Mammary epithelial cell (primary cell): ENCODE measurements at regions not wholly inside any gene's neighbourhood (a gene's known extent, or its start where the extent isn't known, plus 50 kb on each side); places are given as distances from the start of the nearest gene placed in this dataset.

Experiments used
- EZH2 ChIP-seq: IDR thresholded peaks from 2 replicates; pipeline ENCODE4 v1.6.1; 2012; ENCODE audit warnings: low read length, inconsistent platforms, borderline replicate concordance
- TF ChIP-seq, protein P1 (sequence below), 2 donors: IDR thresholded peaks in 1 of 2; conservative IDR thresholded peaks in 1 of 2; 2 replicates each; pipeline ENCODE4 v1.5.1; 2011 to 2012; ENCODE audit warnings: inconsistent platforms in 2 of 2, low read length in 2 of 2, mild to moderate bottlenecking in 2 of 2, control low read depth in 1 of 2, low read depth in 1 of 2; ENCODE audit not compliant: insufficient read depth in 1 of 2; ENCODE audit errors: extremely low read depth in 1 of 2

DNA sequence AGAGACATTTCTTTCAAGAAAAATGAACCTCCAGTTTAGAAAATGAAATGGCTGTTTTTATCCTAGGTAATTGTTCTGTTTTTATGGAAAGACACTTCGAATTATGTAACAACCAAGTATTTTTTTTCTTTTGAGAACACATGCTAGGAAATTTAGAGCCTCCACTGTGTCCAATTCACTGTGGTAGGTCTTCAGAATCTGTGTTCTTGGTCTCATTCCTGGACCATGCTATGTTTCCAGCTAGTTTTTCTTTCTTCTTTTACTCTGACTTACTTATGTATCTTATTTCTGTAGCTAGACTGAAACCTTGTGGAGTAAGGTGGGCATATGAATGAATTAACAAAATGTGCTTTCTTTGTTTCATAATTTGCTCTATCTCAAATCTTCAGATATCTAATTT lies 391.7 kb upstream of the KLHL29 start:
- TF ChIP-seq, protein P1, sequence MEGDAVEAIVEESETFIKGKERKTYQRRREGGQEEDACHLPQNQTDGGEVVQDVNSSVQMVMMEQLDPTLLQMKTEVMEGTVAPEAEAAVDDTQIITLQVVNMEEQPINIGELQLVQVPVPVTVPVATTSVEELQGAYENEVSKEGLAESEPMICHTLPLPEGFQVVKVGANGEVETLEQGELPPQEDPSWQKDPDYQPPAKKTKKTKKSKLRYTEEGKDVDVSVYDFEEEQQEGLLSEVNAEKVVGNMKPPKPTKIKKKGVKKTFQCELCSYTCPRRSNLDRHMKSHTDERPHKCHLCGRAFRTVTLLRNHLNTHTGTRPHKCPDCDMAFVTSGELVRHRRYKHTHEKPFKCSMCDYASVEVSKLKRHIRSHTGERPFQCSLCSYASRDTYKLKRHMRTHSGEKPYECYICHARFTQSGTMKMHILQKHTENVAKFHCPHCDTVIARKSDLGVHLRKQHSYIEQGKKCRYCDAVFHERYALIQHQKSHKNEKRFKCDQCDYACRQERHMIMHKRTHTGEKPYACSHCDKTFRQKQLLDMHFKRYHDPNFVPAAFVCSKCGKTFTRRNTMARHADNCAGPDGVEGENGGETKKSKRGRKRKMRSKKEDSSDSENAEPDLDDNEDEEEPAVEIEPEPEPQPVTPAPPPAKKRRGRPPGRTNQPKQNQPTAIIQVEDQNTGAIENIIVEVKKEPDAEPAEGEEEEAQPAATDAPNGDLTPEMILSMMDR (conservative IDR thresholded peaks at IDR 0.05 in 1 of 2, IDR thresholded peaks at IDR 0.05 in 1 of 2; ENCODE audit: extremely low read depth in 1 of 2, insufficient read depth in 1 of 2, low read depth in 1 of 2, low read length in 2 of 2) = no peak
- no peak for TF ChIP-seq EZH2
